ENCODE measurements at regions not wholly inside any gene's neighbourhood (a gene's known extent, or its start where the extent isn't known, plus 50 kb on each side); places are given as distances from the start of the nearest gene placed in this dataset.
A peak's percentile ranks its signal among the peaks of the same experiment; 100 is the strongest.

DNA sequence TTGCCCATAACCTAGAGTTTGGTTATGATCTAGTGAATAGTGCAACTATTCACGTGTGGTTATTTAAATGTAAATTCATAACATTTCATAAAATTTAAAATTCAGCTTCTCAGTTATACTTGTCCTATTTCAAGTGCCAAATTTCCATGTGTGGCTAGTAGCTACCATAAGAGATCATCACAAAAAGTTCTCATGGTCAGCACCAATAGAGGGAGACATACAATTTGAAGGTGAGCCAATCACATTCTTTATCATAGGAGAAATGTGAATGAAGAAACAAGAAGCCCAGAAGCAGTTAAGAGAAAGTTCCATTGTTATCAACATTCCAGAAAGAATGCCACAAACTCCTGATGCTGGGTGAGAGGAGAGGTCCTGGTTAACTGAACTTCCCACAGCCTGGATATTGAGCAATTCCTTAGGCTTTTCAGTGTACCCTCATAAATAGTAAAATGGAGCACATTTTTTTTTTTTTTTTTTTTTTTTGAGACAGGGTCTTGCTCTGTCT is 892.9 kb upstream of the USP15 start:
- no peaks in the 10 kb centered on the region for H3K36me3 ChIP-seq (replicated peaks)
- H3K27me3 ChIP-seq (replicated peaks) = no peaks in the 10 kb centered on the region
- TF ChIP-seq, protein P1, sequence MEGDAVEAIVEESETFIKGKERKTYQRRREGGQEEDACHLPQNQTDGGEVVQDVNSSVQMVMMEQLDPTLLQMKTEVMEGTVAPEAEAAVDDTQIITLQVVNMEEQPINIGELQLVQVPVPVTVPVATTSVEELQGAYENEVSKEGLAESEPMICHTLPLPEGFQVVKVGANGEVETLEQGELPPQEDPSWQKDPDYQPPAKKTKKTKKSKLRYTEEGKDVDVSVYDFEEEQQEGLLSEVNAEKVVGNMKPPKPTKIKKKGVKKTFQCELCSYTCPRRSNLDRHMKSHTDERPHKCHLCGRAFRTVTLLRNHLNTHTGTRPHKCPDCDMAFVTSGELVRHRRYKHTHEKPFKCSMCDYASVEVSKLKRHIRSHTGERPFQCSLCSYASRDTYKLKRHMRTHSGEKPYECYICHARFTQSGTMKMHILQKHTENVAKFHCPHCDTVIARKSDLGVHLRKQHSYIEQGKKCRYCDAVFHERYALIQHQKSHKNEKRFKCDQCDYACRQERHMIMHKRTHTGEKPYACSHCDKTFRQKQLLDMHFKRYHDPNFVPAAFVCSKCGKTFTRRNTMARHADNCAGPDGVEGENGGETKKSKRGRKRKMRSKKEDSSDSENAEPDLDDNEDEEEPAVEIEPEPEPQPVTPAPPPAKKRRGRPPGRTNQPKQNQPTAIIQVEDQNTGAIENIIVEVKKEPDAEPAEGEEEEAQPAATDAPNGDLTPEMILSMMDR (IDR thresholded peaks at IDR 0.05; ENCODE audit: low read depth, low read length, missing control alignments) = no peak
- H3K4me3 ChIP-seq (ENCODE audit: low read depth, low read length) = no peak overlapping the region
- H3K27ac ChIP-seq = no peak overlapping the region
- in situ Hi-C loops (cut with HindIII; ENCODE audit: low pct_ligation_motif_present, low sequenced_read_pairs) = no loop called here
- DNase-seq = no peak

DNA sequence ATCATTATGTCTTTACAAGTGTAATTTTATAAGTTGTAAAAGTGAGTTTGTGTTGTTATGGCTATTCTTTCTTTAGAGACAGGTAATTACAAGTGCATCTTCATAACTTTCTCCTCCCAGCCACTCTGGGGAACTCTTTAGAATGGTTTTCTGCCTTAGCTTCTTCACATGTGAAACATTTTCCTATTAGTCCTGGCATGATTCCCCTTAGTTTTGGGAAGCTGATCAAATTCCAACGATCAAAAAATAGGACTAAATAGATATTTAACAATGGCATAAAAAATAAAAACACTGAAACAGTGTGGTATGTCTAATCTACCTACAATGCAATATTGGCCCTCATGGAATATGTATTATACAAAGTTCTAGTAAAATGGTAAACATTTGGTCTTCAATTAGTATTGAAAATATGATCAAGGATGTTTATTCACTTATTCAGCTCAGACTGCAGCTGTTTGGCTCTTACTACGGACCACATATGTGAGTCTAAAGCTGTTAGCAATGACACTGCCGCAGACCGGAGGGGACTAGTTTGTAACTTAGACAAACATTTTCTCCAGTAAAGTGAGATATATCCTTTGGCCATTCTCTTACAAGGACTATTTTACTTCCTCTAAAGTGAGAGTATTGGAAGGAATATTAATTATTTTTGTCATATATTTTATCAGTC is 890.8 kb upstream of the USP15 start:
- in situ Hi-C loops (cut with HindIII; ENCODE audit: low pct_ligation_motif_present, low sequenced_read_pairs) = no loop called here
- H3K36me3 ChIP-seq (replicated peaks) = no peaks in the 10 kb centered on the region
- H3K27ac ChIP-seq = no peak overlapping the region
- no peak for DNase-seq
- H3K4me3 ChIP-seq (ENCODE audit: low read depth, low read length) = no peak overlapping the region
- no peaks in the 10 kb centered on the region for H3K27me3 ChIP-seq (replicated peaks)
- TF ChIP-seq, protein P1 (IDR thresholded peaks at IDR 0.05; ENCODE audit: low read depth, low read length, missing control alignments) = no peak

DNA sequence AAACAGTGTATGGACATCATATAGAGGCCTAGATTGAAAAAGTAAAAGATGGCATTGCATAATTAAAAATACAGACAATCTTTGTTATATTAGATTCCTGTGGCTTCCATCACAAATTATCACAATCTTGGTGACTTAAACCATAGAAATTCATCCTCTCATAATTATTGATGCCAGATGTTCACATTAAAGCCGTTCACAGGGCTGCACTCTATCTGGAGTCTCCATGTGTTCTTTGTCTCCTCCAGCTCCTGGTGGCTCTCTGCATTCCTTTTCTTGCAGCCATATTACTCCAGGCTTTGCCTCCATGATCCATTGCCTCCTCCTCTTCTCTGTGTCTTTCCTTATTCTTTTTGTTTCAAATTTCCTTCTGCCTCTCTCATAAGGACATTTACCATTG is 875.7 kb upstream of the USP15 start:
- Histone ChIP-seq H3K36me3 (replicated peaks) (no peaks in the 10 kb centered on the region), H3K27ac (no peak overlapping the region), H3K4me3 (ENCODE audit: low read depth, low read length) (no peak overlapping the region), H3K27me3 (replicated peaks) (no peaks in the 10 kb centered on the region)
- in situ Hi-C loops (cut with HindIII; ENCODE audit: low pct_ligation_motif_present, low sequenced_read_pairs) = no loop called here
- DNase-seq = no peak
- TF ChIP-seq, protein P1 (IDR thresholded peaks at IDR 0.05; ENCODE audit: low read depth, low read length, missing control alignments) = no peak

DNA sequence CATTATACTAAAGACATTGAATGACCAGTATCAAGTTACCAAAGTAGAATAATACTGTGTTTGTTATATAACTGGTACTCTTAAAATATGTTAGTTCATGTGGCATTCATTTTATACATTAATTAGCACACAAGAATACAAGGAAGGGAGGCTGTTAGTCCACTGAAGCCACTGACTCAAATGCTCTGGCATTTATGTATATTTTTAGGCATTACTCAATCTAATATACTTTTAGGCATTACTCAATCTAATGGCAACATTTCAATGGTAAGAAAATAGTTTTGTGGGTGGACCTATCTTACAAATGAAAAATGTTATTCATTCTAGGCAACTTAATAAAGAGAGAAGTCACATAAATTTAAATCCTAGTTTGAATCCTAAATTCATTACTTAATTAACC is 874.4 kb upstream of the USP15 start:
- in situ Hi-C loops (cut with HindIII; ENCODE audit: low pct_ligation_motif_present, low sequenced_read_pairs) = no loop called here
- DNase-seq = peak; percentile 10
- no peaks in the 10 kb centered on the region for H3K27me3 ChIP-seq (replicated peaks)
- no peak overlapping the region for H3K27ac ChIP-seq
- no peak overlapping the region for H3K4me3 ChIP-seq (ENCODE audit: low read depth, low read length)
- no peaks in the 10 kb centered on the region for H3K36me3 ChIP-seq (replicated peaks)
- TF ChIP-seq, protein P1 (IDR thresholded peaks at IDR 0.05; ENCODE audit: low read depth, low read length, missing control alignments) = no peak

DNA sequence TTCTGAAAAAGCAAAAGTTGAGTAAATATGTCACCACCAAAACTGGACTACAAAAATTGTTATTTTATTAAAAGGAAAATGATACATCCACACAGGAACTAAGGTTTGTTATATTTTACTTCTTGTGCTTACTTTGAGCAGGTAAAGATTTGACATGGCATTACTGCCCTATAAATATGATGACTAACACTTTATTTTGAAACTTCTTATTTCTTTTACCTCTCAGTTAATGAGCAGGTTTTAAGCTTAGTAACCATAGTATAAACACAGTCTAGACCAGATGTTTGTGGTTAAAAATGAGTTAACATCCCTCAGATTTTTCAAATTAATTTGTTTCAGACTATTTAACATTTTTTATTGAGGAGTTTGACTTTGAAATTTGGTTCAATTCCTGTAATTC is 862.5 kb upstream of the USP15 start:
- DNase-seq = no peak
- in situ Hi-C loops (cut with HindIII; ENCODE audit: low pct_ligation_motif_present, low sequenced_read_pairs) = no loop called here

More for the DNA sequence above, 862.5 kb upstream of the USP15 start:
- Histone ChIP-seq H3K36me3 (replicated peaks) (no peaks in the 10 kb centered on the region), H3K27ac (no peak overlapping the region), H3K4me3 (ENCODE audit: low read depth, low read length) (no peak overlapping the region), H3K27me3 (replicated peaks) (no peaks in the 10 kb centered on the region)
- TF ChIP-seq, protein P1 (IDR thresholded peaks at IDR 0.05; ENCODE audit: low read depth, low read length, missing control alignments) = no peak

All from brain microvascular endothelial cell (primary cell).